Panc1 (cell line): ENCODE measurements at regions not wholly inside any gene's neighbourhood (a gene's known extent, or its start where the extent isn't known, plus 50 kb on each side); places are given as distances from the start of the nearest gene placed in this dataset.

Experiments
- CTCF ChIP-seq: fragments of 450-650 bp; IDR thresholded peaks from 2 replicates; pipeline ENCODE4 v1.5.1; 2017; ENCODE audit warnings: mild to moderate bottlenecking
- POLR2AphosphoS5 ChIP-seq: IDR thresholded peaks from 2 replicates; pipeline ENCODE4 v1.6.1; 2012; ENCODE audit warnings: mild to moderate bottlenecking, low read depth, low read length, moderate library complexity
- SIN3A ChIP-seq: IDR thresholded peaks from 2 replicates; pipeline ENCODE4 v1.6.1; 2012; ENCODE audit warnings: low read depth, mild to moderate bottlenecking, low read length, moderate library complexity, borderline replicate concordance; ENCODE audit not compliant: insufficient read depth
- TCF7L2 ChIP-seq: IDR thresholded peaks from 2 replicates; pipeline ENCODE4 v1.6.1; 2011; ENCODE audit warnings: mild to moderate bottlenecking, low read depth, low read length, inconsistent platforms
- TF ChIP-seq, protein P1 (sequence below), 2 experiments: IDR thresholded peaks; 2 replicates each; pipeline ENCODE4 v1.6.1; 2011 to 2012; ENCODE audit warnings: low read depth in 2 of 2, control low read depth in 1 of 2, low read length in 1 of 2, mild to moderate bottlenecking in 1 of 2, moderate library complexity in 1 of 2; ENCODE audit not compliant: insufficient read depth in 1 of 2

DNA sequence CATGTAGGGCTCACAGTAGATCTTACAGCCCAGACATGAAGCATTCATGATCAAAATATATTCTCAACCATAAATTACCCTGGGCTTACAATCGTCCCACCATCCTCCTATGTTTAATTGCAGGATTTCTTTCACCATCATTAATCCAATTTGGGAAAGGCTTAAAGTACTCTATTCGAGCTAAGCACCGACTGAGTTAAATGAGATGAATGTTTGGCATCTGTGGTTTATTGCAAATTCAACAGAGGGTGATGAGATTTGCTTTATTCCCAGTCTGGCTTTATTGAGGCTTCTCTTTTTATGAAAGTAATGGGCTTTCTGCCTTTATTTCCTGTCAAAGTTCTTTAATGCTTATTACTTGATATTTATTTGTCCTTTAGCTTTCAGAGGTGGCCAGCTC, 159.0 kb downstream of the METTL4 start:
- TF ChIP-seq CTCF, result no peak
- TF ChIP-seq POLR2AphosphoS5, result no peak
- TF ChIP-seq TCF7L2, result no peak
- TF ChIP-seq, protein P1, sequence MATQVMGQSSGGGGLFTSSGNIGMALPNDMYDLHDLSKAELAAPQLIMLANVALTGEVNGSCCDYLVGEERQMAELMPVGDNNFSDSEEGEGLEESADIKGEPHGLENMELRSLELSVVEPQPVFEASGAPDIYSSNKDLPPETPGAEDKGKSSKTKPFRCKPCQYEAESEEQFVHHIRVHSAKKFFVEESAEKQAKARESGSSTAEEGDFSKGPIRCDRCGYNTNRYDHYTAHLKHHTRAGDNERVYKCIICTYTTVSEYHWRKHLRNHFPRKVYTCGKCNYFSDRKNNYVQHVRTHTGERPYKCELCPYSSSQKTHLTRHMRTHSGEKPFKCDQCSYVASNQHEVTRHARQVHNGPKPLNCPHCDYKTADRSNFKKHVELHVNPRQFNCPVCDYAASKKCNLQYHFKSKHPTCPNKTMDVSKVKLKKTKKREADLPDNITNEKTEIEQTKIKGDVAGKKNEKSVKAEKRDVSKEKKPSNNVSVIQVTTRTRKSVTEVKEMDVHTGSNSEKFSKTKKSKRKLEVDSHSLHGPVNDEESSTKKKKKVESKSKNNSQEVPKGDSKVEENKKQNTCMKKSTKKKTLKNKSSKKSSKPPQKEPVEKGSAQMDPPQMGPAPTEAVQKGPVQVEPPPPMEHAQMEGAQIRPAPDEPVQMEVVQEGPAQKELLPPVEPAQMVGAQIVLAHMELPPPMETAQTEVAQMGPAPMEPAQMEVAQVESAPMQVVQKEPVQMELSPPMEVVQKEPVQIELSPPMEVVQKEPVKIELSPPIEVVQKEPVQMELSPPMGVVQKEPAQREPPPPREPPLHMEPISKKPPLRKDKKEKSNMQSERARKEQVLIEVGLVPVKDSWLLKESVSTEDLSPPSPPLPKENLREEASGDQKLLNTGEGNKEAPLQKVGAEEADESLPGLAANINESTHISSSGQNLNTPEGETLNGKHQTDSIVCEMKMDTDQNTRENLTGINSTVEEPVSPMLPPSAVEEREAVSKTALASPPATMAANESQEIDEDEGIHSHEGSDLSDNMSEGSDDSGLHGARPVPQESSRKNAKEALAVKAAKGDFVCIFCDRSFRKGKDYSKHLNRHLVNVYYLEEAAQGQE (IDR thresholded peaks at IDR 0.05; ENCODE audit: insufficient read depth in 1 of 2, low read depth in 2 of 2, low read length in 1 of 2), result no peak
- no peak for TF ChIP-seq SIN3A
